ENCODE measurements at regions not wholly inside any gene's neighbourhood (a gene's known extent, or its start where the extent isn't known, plus 50 kb on each side); places are given as distances from the start of the nearest gene placed in this dataset.

DNA sequence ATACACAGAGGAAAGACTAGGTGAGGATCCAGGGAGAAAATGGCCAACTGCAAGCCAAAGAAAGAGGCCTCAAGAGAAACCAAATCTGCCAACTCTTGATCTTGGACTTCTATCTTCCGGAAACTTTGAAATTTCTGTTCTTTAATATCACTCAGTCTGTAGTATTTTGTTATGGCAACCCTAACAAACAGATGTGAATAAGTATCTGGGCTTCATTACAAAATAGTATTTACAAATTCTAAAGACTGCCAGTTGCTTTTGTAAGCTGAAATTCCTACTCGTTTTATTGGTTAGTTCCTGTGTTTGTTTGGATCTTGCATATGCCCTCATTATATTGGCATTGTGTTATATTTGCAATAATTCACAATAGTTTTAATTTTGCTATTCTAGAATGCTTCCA, 143.2 kb upstream of the USP15 start:
- Histone ChIP-seq H3K27ac (ENCODE audit: poor library complexity, severe bottlenecking) (no peak overlapping the region), H3K4me1 (ENCODE audit: insufficient read depth, poor library complexity, severe bottlenecking) (no peaks in the 10 kb centered on the region), H3K9me3 (ENCODE audit: severe bottlenecking) (no peaks in the 10 kb centered on the region), H3K27me3 (ENCODE audit: insufficient read depth, poor library complexity, severe bottlenecking) (peaks cover 2% of the 10 kb centered on the region), H3K4me3 (ENCODE audit: severe bottlenecking) (no peak overlapping the region), H3K36me3 (ENCODE audit: low read depth) (no peaks in the 10 kb centered on the region)
- TF ChIP-seq, protein P1, sequence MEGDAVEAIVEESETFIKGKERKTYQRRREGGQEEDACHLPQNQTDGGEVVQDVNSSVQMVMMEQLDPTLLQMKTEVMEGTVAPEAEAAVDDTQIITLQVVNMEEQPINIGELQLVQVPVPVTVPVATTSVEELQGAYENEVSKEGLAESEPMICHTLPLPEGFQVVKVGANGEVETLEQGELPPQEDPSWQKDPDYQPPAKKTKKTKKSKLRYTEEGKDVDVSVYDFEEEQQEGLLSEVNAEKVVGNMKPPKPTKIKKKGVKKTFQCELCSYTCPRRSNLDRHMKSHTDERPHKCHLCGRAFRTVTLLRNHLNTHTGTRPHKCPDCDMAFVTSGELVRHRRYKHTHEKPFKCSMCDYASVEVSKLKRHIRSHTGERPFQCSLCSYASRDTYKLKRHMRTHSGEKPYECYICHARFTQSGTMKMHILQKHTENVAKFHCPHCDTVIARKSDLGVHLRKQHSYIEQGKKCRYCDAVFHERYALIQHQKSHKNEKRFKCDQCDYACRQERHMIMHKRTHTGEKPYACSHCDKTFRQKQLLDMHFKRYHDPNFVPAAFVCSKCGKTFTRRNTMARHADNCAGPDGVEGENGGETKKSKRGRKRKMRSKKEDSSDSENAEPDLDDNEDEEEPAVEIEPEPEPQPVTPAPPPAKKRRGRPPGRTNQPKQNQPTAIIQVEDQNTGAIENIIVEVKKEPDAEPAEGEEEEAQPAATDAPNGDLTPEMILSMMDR (IDR thresholded peaks at IDR 0.05; ENCODE audit: poor library complexity, severe bottlenecking), result no peak
- ATAC-seq (ENCODE audit: low read depth) (no peak), DNase-seq (ENCODE audit: low spot score) (no peak)

DNA sequence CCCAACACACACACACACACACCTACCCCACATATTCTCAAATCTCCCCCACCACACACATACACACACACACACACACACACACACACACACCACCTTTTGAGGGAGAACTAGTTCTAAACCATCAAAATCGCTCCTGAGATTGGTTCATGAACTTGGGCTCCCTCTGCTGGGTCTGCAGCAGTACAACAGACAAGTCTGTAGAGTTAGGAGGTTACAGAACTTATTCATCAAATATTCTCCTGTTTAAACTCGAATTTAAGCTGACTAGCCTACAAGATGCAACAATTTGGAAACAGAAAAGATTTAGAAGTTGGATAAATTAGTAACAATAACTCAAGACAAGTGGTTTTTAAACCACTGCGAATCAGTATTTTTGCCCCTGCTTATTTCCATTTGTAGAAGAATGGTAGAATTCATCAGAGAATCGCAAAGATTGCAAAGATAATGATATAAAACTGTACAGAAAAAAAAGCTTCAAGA, 136.4 kb upstream of the USP15 start:
- Histone ChIP-seq H3K36me3 (ENCODE audit: low read depth) (no peaks in the 10 kb centered on the region), H3K4me3 (ENCODE audit: severe bottlenecking) (no peak overlapping the region), H3K27ac (ENCODE audit: poor library complexity, severe bottlenecking) (no peak overlapping the region), H3K27me3 (ENCODE audit: insufficient read depth, poor library complexity, severe bottlenecking) (no peaks in the 10 kb centered on the region), H3K9me3 (ENCODE audit: severe bottlenecking) (no peaks in the 10 kb centered on the region), H3K4me1 (ENCODE audit: insufficient read depth, poor library complexity, severe bottlenecking) (no peaks in the 10 kb centered on the region)
- TF ChIP-seq, protein P1 (IDR thresholded peaks at IDR 0.05; ENCODE audit: poor library complexity, severe bottlenecking), result peak; percentile 78
- DNase-seq (ENCODE audit: low spot score) (no peak), ATAC-seq (ENCODE audit: low read depth) (peak; percentile 54; the same call in 1 of the 3 replicates)

DNA sequence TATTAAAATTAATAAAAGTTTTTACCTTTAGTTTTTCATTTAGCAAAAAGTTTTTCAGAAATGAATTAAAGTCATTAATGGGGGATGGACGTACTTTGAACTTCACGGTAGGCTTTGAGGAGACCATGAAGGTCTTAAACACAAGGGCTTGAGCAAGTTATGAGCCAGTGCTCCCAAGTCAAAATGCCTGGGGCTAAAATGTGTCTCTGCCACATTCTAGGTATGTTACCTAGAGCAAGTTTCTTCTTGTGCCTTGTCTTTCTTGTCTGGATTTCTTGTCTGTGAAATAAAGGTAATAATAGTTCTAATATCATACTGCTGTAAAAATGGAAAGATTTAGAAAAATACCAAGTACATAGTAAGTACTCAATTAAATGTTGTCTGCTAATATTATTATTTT, 132.7 kb upstream of the USP15 start:
- Histone ChIP-seq H3K4me1 (ENCODE audit: insufficient read depth, poor library complexity, severe bottlenecking) (no peaks in the 10 kb centered on the region), H3K4me3 (ENCODE audit: severe bottlenecking) (no peak overlapping the region), H3K27ac (ENCODE audit: poor library complexity, severe bottlenecking) (no peak overlapping the region), H3K27me3 (ENCODE audit: insufficient read depth, poor library complexity, severe bottlenecking) (no peaks in the 10 kb centered on the region), H3K9me3 (ENCODE audit: severe bottlenecking) (no peaks in the 10 kb centered on the region), H3K36me3 (ENCODE audit: low read depth) (no peaks in the 10 kb centered on the region)
- ATAC-seq (ENCODE audit: low read depth) (no peak), DNase-seq (ENCODE audit: low spot score) (no peak)
- TF ChIP-seq, protein P1 (IDR thresholded peaks at IDR 0.05; ENCODE audit: poor library complexity, severe bottlenecking), result no peak

DNA sequence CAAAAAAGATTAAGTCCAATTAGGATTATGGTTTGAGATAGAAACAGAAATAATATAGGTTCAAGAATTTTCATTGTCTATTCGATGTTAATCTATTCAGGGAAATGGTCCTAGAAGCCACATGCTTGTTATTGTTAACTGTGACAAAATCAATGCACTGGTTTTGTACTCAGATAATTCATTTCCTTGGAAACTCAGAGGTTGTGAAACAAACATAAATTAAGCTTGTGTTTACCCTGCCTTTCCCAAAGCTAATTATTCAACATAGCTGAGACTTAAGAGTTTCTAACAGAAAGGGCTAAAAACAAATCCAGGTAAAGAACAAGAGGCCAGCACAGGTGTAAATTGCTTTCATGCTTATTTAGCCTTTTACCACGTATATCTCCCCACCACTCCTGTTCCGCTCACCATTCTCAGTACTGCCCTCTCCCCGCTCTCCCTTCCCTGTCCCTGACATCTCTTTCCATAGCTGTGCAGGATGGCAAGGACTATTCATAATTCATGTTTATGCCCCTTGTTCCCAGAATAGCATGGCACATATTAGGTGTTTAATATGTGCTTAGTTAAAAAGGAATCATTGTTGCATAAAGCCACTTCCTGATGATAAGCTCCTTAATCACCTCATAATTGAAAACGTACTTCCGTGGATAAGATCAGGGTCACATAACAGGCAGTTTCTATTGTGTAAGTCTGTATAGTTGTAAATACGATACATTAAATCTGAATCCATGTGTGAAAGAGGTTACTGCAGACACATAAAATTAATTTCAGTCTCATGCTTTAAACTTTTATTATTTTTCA, 131.8 kb upstream of the USP15 start:
- H3K4me1 ChIP-seq (ENCODE audit: insufficient read depth, poor library complexity, severe bottlenecking), result no peaks in the 10 kb centered on the region
- H3K27me3 ChIP-seq (ENCODE audit: insufficient read depth, poor library complexity, severe bottlenecking), result no peaks in the 10 kb centered on the region
- H3K4me3 ChIP-seq (ENCODE audit: severe bottlenecking), result no peak overlapping the region
- H3K9me3 ChIP-seq (ENCODE audit: severe bottlenecking), result no peaks in the 10 kb centered on the region
- ATAC-seq (ENCODE audit: low read depth), result no peak
- no peak overlapping the region for H3K27ac ChIP-seq (ENCODE audit: poor library complexity, severe bottlenecking)
- no peak for DNase-seq (ENCODE audit: low spot score)
- H3K36me3 ChIP-seq (ENCODE audit: low read depth), result no peaks in the 10 kb centered on the region
- TF ChIP-seq, protein P1 (IDR thresholded peaks at IDR 0.05; ENCODE audit: poor library complexity, severe bottlenecking), result no peak

DNA sequence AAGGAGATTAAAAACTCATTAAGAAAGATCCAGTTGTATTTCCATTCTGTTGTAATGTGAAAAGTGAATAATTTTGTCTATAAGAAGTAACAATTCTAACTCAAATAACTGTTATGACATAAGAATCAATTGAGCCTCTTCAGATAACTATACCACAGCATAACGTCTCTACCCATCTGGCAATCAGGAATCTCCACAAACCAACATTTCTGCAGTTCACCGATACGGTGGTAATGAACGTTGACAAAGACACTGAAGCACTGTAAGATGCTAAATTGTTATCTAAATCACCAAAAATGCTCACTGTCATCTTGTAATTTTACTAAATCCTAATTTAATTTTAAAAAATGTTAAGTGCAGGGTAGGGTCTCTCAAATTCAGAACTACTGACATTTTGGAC, 130.9 kb upstream of the USP15 start:
- TF ChIP-seq, protein P1 (IDR thresholded peaks at IDR 0.05; ENCODE audit: poor library complexity, severe bottlenecking), result no peak
- ATAC-seq (ENCODE audit: low read depth) (no peak), DNase-seq (ENCODE audit: low spot score) (no peak)
- Histone ChIP-seq H3K27ac (ENCODE audit: poor library complexity, severe bottlenecking) (no peak overlapping the region), H3K4me1 (ENCODE audit: insufficient read depth, poor library complexity, severe bottlenecking) (no peaks in the 10 kb centered on the region), H3K4me3 (ENCODE audit: severe bottlenecking) (no peak overlapping the region), H3K9me3 (ENCODE audit: severe bottlenecking) (no peaks in the 10 kb centered on the region), H3K36me3 (ENCODE audit: low read depth) (no peaks in the 10 kb centered on the region), H3K27me3 (ENCODE audit: insufficient read depth, poor library complexity, severe bottlenecking) (no peaks in the 10 kb centered on the region)

All from RWPE2 (cell line).